Suppressor macrophage treated with lipopolysaccharide for 1 hour (primary cell): ENCODE measurements at regions not wholly inside any gene's neighbourhood (a gene's known extent, or its start where the extent isn't known, plus 50 kb on each side); places are given as distances from the start of the nearest gene placed in this dataset.

Source experiments
- DNase-seq, 3 donors: peaks; one replicate each; pipeline ENCODE4 v3.0.0-alpha.2; 2020 to 2022

DNA sequence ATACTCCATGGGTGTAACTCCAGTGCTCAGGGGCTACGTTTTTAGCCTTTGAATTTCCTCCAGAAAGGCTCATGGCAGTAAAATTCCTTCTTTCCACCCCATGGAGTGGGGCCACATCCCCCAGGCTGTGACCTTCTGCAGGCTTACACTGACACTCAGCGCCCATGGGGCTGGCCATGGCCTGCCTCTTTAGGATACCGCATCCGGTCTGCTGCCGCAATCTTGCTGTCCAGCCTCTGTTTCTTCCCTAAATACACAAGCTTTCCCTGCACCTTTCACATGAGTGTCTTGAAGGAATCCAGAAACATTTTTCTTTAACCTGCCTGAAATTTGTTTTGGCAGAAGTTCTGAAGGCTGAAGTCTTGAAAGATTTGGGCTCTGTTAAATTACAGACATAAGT is 170.5 kb downstream of the NTMT2 start:
- DNase-seq: no peak

DNA sequence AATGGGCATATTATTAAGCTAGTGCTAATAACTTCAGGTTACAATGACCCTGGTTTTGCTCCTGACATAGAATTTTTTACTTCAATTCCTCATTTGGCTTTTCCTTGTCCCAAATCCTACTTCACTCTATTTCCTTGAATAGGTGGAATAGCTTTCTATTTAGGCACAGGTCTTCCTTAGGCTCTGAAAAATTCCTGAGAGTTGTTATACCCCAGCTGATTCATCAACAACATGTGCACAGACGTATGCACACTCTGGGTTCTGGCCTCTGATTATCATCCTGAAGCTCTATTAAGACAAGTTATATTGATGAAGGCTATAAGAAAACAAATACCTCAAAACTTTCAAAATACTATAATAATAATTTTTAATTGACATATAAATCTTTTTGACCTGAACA is 172.4 kb downstream of the NTMT2 start:
- DNase-seq: no peak

DNA sequence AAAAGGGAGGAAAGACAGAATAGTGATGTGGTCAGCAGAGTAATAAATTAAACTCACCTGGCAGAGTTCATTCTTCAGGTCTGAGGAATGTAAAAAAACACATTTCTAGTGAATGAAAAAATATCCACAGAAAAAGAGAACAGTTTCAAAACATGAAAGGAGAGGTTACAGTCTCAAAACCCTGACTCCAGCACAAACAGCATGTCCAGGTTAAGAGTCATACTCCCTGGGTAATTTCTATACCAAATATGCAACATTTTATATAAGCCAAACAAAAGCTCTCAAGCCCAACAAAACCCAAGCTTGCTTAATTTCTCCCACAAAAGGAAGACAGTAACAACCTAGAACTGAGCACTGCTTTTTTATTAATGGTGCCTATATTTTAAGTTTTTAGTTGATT is 173.0 kb downstream of the NTMT2 start:
- DNase-seq: no peak

DNA sequence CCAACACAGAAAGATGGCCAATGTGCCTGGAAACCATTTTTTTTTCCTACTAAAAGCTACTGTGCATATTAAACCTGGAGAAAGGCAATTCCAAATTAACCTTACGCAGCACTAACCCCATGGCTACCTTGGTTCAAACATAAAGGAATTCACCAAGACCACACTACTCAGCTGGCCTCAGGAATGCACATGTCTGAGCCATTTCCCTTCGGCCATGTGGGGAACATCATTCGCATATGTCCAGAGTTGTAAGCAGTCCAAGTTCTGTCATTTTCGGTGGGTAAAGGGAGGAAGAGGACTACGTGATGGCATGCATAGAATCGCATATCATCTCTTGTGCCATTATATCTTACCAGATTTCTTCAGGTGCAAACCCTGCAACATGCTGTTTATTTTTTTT is 175.4 kb downstream of the NTMT2 start:
- no peak for DNase-seq

DNA sequence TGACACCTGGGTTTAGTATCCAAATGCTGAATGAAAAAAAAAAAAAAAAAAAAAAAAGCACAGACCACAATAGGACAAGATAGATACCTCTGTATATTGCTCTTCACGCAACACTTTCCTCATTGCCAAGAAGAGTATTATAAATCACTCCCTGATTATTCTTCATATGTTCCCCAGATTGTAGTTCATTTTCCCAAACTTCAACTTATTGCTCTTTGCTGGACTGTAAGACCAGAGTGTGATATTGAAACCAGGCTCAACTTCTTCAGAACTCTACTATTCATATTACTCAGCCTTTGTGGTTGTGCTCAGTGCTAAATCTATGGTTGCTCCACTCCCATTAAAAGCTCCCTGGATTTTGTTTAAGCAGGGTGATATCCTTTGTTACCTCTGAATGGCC is 180.4 kb downstream of the NTMT2 start:
- no peak for DNase-seq

DNA sequence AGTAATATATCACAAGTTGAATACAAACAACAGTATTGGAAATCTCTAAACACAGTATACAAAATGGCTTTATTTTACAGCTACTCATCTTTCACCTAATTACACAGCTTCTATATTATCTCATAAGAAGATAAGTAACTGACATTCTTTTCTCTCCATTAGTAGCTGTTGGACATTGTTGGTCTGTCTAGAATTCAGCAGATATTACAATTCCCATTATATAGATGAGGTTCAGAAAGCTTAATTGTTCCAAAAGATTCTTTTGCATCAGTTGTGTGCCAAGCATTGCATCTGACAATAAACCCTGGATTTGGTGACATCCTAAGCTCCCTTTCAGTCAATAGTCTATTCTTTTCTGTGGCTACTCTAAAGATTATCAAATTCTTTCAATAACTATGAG is 187.0 kb downstream of the NTMT2 start:
- DNase-seq: no peak

DNA sequence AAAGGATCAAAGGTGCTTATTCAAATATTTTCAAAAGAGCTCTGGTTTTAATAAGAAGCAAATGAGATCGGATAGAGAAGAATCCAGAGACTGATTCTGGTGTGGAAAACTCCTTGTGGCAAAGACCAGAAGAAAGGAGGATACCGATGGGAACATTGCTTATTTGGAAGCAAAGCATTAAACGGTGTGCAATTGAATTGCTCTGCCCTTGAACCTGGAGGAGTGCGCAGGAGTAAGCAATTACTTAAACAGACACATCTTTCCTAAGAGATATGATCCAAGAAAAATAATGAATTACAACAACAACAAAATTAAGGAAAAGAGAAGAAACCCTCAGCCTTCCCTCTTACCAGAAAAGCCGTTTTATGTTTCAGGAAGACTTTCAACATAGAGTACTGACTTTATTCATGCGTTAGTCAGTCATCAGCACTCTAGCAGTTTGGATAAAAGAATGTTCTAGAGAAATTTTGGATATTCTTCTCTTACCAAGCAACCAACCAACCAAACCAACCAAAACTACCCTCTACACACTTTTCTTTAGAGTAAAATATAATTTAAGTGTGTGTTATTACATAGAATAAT is 191.7 kb downstream of the NTMT2 start:
- DNase-seq: no peak

DNA sequence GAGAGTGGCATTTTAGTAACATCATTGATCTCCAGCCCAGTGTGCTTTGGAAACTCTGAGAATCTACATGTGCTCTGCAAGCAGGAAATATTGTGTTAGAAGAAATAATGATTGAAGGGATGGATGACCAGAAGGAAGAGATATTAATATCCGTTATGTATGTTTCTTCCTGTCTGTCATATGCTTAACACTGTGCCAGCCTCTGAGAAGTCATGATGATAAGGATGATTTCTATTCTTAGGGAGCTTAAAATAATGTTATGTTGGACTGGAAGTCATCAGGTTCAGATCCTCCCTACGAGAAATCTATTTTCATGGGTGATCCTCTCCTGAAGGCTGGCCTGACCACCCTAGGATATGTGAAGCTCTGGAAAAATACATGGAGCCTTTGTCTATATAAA is 192.4 kb upstream of the GORAB start:
- no peak for DNase-seq

DNA sequence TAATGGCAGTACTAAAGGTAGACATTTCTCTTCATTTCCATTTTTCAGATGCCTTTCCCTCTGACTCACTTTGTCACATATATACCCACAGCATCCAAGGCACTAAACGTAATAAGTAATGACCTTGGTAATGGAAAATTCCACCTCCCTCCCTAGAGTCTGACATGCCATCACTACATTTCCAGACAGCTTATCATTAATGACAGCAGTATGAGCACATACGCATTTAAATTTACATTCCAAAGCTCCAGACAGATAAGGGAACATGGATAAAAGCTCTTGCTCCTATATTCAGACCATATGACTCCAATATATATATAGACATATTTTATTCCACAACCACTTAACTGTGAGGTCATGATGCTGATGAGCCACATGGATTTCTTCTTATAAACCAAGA is 191.7 kb upstream of the GORAB start:
- DNase-seq: no peak

DNA sequence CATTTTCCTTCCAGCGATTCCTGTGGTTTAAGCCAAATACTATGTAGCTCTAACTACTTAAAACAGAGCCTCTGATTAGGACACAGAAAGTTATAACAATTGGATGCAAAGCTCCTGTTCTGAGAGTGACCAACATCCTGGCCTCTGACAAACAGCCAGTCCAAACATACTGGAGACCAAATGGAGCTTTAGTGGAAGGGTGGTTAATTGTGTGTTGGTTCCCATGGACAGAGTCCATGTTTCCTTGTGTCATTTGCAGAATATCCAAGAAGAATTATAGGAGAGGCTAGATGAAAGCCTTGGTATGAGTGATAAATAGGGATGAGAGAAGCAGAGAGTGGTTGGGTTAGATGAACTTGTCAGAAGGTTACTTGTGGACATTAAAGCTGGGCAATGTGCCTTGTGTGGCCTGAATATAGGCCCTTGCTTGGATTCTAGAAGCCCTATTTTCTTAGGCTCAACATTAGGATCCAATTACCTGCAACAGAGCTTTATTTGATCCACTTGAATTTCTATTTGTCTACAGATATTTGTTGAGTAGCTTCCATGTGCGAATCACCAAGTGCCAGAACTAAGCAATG is 180.5 kb upstream of the GORAB start:
- DNase-seq: no peak

DNA sequence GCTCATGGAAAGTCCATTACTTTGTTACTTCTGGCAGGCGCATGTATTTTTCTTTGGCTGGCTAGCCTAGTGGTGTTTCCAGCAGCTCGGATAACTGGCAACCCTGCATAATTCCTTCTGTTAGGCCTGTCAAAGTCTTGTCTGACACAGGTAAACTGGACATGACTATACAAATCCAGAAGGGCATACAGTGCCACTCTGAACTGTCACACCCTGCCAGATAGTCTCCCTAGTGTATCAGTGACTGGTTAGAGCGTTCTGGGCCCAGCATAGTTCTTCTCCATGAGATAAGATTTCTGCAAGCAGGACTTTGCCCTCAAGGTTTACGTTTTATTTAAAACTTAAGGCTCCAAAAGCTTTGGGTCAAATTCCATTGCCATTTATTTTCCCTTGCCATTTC is 177.7 kb upstream of the GORAB start:
- no peak for DNase-seq

DNA sequence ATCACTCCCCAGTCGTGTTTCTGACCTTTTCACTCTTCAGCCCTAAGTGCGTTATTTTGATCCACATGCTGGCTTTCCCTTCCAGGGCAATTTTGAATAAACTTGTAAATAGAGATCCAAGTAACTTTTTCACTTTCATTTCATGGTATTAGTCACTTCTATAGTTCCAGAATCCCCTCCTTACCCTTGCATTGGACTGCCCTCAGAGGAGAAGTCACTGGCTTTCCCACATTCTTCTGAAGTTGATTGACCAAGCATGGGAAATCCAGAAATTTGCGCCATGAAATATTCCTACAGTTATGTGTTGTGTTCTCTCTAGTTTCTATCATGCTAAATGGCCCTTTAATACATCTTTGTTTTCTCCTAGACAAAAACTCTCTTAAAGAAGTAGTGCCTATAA is 177.3 kb upstream of the GORAB start:
- DNase-seq: peak in 1 of 3 donors; percentile 3

DNA sequence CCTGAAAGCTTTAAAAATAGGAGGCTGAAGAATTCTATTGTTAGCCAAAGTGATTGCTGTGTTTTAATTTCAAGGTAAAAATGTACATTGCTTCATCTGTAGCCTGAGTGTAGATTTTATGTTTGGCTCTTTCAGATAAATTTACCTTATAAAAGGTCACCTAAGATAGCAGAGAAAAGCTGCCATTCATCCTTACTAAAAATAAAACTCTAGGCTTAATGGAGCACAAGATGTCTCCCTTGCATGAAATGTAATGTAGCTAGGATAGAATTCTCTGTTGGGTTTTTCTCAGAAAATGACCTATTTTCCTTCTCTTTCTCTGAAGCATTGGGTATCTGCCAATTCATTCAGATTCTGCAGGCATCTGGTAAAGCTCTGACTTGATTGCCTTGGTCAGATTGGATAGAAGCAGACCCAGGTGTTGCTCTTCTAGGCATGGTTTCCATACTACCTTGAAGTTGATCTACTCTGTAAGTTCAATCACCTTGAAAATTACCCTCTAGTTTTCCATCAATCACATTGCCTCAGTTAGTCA is 176.6 kb upstream of the GORAB start:
- no peak for DNase-seq

DNA sequence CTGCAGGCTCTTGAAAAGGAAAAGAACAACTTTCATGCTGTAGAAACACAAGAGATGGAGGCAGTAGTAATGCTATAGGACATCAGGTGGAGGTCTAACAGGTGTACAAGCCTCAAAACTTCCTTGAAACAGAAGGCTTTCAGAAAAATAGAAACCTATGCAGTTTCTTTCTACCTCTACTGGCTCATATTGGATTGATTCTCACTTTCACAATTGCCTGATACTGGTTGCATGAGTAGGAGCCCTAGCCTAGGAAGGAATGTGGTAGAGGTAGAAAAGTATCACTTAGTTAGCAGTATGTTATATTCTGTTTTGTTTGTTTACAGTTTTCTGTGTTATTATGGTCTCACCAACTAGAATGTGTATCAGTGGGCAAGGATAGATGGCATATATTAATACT is 175.4 kb upstream of the GORAB start:
- DNase-seq: no peak

DNA sequence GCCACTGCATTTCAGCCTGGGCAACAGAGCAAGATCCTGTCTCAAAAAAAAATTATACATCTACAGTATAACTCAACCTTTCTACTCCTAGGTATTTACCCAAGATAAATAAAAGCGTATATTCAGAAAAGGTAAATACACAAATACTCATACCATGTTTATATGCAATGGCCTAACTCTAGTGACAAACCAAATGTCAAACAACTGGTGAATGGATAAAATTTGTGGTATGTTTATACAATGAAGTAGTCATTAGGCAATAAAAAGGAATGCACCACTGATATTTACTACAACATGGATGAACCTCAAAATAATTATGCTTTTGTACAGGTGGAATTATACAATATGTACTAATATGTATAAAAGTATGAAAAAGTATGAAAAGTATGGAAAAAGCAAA is 174.2 kb upstream of the GORAB start:
- no peak for DNase-seq

DNA sequence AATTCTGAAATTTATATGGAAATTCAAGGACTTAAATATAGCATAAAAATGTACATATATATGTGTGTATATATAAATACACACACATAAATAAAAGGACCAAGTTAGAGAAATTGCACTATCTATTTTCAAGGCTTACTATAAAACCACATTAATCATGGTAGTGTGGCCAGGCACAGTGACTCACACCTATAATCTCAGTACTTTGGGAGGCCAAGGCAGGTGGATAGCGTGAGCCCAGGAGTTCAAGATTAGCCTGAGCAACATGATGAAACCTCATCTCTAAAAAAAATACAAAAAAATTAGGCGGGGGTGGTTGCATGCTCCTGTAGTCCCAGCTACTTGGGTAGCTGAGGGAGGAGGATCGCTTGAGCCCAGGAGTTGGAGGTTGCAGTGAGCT is 171.4 kb upstream of the GORAB start:
- no peak for DNase-seq

DNA sequence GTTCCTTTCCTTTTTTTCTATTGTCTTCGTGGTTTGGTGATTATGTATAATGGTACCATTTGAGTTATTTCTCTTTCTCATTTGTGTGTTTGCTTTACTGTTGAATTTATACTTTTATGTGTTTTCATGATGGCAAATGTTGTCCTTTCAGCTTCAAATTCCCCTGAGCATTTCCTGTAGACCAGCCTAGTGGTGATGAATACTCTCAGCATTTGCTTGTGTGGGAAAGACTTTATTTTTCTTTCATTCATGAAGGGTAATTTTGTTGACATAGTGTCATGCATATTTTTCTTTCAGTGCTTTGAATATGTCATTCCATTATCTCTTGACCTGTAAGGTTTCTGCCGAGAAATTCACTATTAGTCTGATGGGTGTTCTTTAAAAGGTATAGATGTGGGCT is 166.6 kb upstream of the GORAB start:
- no peak for DNase-seq

DNA sequence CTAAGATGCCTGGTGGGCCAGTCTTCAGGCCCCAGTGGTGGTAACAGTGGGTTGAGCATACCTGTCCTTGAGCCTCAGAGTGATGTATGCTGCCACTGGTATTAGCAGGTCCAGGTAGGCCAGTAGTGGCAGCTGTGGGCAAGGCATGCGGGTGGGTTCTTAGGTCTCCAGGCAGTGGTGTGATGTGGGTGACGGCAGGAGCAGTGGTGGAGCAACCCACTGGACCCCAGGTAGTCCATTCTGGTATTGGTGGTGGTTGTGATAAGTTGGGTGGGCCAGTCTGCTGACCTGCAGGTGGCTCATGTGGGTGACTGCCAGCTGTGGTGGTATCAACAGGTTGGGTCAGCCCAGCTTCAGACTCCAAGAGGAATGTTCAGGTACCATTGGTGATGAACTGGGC is 165.0 kb upstream of the GORAB start:
- no peak for DNase-seq

DNA sequence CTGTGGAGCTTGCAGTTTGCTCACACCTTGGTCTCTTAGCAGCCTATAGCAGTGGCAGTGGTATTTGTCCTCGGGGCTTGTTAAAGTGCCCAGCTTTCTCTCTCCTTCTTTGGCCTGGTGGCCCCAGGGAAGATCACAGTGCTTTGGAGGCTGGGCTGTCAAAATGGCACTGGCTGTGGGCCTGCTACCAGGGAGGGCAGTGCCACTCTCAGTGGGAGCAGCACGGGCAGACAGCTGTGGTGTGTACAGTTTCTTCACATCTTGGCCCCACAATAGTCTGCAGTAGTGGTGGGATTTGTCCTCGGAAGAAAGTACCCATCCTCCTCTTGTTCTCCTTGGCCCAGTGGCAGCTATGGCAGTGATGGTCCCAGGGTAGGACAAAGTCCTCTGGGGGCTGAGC is 164.4 kb upstream of the GORAB start:
- DNase-seq: no peak

DNA sequence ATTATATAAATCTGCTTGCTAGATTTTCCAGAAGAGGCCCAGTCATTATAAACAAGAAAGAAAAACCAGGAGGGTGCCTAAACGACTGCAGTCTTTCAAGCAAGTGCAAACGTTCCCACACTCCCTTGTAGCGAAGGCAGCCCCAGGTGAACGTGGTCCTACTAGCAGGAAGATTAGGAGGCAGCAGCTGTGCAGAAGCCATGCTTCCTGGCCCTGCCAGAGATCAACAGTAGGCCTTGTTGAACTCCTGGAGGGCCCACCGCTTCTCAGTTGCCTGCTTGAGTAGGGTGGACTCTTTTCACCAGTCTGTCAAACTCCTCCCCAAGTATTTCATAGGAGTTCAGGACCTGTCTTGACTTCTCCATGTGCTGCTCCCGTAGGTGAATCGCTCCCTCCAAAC is 163.0 kb upstream of the GORAB start:
- no peak for DNase-seq

DNA sequence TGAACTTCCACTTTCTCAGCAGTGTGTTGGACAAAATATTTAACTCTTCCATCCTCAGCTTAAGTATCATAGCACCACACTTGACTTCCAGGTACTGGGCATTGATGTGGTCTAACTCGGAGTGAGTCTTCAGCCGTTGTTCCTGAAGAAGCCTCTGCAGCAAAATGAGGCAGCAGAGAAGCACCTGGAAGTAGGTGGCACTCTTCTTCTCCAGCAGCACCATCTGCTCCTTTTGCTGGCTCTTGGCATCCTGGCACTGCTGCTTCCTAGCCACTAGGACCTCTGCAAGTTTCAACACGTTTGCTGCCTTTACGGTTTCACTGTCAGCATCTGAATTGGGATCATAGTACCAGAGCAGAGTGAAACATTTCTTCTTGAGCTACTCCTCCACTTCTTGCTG is 162.5 kb upstream of the GORAB start:
- DNase-seq: no peak

DNA sequence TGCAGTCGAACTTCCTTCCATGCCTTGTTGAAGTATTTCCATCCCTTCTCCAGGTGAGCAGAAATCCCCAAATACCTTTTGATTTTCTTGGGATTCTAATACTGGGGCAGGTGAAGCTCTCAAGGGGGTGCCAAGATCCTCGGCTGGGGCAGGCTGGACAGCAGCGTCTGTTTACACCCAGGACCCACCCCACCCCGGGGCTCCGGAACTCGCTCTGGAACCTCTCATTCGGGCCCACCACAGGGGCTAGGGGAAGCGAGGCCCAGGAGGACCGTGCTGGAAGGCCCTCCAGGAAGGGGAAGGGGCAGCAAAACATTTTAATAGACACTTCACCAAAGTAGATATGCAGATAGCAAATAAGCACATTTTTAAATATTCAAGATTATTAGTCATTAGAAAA is 161.9 kb upstream of the GORAB start:
- DNase-seq: no peak

DNA sequence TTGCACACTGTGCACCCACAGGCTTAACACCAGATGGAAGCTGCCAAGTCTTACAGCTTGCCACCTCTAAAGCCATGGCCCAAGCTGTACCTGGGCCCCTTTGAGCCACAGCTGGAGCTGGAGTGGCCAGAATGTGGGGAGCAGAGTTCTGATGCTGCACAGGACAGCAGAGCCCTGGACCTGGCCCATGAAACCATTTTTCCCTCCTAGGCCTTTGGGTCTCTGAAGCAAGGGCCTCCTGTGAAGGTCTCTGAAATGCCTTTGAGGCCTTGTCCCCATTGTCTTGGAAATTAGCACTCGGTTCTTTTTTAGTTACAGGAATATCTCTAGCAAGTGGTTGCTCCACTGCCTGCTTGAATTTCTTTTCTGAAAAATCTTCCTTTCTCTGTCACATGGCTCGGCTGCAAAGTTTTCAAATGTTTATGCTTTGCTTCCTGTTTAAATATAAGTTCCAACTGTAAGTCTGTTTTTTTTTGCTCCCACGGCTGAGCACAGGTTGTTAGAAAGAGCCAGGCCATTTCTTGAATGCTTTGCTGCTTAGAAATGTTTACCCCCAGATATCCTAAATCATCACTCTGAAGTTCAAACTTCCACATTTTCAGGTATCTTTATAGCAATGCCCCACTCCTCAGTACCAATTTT is 156.8 kb upstream of the GORAB start:
- DNase-seq: no peak

DNA sequence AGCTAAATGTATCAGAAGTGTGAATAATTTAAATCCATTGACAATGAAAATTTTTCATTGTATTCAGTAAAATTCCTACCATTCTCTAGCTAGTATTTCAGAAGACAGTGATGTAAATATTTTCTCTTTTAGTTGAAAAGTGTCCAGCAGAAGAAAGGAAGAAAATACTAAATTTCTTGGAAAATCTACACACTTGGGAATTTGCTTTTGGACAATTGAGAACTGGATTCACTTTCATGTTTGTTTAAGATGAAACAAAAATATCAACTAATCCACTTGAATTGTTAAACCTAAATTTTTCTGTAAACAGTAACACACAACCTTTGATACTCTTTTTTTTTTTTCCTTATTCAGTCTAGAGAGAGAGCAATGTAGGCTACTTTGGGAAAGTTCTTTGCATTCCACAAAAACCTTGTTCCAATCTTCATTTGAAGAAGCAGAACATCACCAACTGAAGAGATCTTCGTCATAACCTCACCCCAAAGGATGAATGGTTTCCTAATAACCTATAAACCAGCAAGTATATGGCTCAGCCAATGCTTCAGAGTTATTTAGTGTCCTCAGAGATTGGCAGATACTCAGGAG is 155.1 kb upstream of the GORAB start:
- DNase-seq: no peak
